Gastroesophageal sphincter (tissue), 3 donors: ENCODE measurements at regions not wholly inside any gene's neighbourhood (a gene's known extent, or its start where the extent isn't known, plus 50 kb on each side); places are given as distances from the start of the nearest gene placed in this dataset.

ENCODE experiments used
- CTCF ChIP-seq, 4 experiments: fragments of 200-600 bp in 2 of 4; fragments of 450-650 bp in 2 of 4; sonication (generic) in 1 of 4; IDR thresholded peaks; one replicate each; pipeline ENCODE4 v1.5.1; 2017 to 2019; ENCODE audit warnings: antibody characterized with exemption in 4 of 4, mild to moderate bottlenecking in 2 of 4, moderate library complexity in 2 of 4
- EP300 ChIP-seq: sonication (generic); formaldehyde crosslinking; IDR thresholded peaks from one replicate; pipeline ENCODE4 v1.6.1; 2017; ENCODE audit warnings: antibody characterized with exemption, mild to moderate bottlenecking
- POLR2A ChIP-seq, 2 donors: fragments of 450-650 bp; IDR thresholded peaks; one replicate each; pipeline ENCODE4 v1.6.1; 2017; ENCODE audit warnings: antibody characterized with exemption in 2 of 2, mild to moderate bottlenecking in 2 of 2, moderate library complexity in 1 of 2

- TF ChIP-seq EP300 (no peak), POLR2A (IDR thresholded peaks at IDR 0.05) (no peak), CTCF (IDR thresholded peaks at IDR 0.05) (no peak)
Observed at GRCh38 chr4:62740296-62740695, 1540.2 kb downstream of the ADGRL3 start.
